ENCODE measurements at regions not wholly inside any gene's neighbourhood (a gene's known extent, or its start where the extent isn't known, plus 50 kb on each side); places are given as distances from the start of the nearest gene placed in this dataset.

DNA sequence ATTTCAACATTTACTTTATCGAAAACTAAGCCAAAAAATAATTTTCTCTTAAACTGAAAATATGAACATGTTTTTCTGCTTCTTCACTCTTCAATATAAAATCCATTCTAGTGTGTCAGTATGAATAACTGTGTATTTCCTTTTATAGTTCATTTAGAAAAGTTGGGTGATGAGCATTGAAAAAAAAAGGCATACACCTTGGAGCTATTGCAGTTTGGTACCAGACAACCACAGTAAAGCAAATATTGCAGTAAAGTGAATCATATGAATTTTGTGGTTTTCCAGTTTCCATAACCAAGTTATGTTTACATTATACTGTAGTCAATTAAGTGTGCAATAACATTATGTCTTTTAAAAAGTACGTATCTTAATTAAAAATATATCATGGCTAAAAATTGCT lies 195.0 kb upstream of the FOXG1 start:
- TF ChIP-seq, protein P1, sequence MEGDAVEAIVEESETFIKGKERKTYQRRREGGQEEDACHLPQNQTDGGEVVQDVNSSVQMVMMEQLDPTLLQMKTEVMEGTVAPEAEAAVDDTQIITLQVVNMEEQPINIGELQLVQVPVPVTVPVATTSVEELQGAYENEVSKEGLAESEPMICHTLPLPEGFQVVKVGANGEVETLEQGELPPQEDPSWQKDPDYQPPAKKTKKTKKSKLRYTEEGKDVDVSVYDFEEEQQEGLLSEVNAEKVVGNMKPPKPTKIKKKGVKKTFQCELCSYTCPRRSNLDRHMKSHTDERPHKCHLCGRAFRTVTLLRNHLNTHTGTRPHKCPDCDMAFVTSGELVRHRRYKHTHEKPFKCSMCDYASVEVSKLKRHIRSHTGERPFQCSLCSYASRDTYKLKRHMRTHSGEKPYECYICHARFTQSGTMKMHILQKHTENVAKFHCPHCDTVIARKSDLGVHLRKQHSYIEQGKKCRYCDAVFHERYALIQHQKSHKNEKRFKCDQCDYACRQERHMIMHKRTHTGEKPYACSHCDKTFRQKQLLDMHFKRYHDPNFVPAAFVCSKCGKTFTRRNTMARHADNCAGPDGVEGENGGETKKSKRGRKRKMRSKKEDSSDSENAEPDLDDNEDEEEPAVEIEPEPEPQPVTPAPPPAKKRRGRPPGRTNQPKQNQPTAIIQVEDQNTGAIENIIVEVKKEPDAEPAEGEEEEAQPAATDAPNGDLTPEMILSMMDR (IDR thresholded peaks at IDR 0.05; ENCODE audit: insufficient read depth, low read depth, low read length) = no peak
- TF ChIP-seq EZH2 (IDR thresholded peaks at IDR 0.05; ENCODE audit: insufficient read depth, low read length) = no peak
